SK-N-SH (cell line): ENCODE measurements at regions not wholly inside any gene's neighbourhood (a gene's known extent, or its start where the extent isn't known, plus 50 kb on each side); places are given as distances from the start of the nearest gene placed in this dataset.

Experiments used
- CTCF ChIA-PET: fragments of 300-600, 350-600 bp; formaldehyde crosslinking; extraction: SDS; loops from one replicate; lab custom pipeline; 2021; lab: Yijun Ruan, JAX
- POLR2A ChIA-PET: fragments of 350-600 bp; sonication (Branson Sonifier 250); formaldehyde crosslinking; extraction: SDS; loops from one replicate; lab custom pipeline; 2020; ENCODE audit warnings: antibody characterized with exemption, inconsistent platforms; lab: Yijun Ruan, JAX
- DNase-seq: peaks from one replicate; pipeline ENCODE4 v3.0.0; 2012
- H2AFZ ChIP-seq: fragments of 200-600 bp; sonication (generic); 2 replicates; pipeline ENCODE4 v1.8.1; 2016; ENCODE audit warnings: antibody characterized with exemption, mild to moderate bottlenecking, low read depth
- H3F3A ChIP-seq: fragments of 200-600 bp; sonication (generic); replicated peaks from 2 replicates; pipeline ENCODE3; 2016; ENCODE audit warnings: antibody characterized with exemption, mild to moderate bottlenecking; ENCODE audit not compliant: insufficient read depth
- H3K27ac ChIP-seq, 2 experiments: fragments of 200-500 bp in 1 of 2; fragments of 200-600 bp in 1 of 2; sonication (Bioruptor generic) in 1 of 2; sonication (generic), shearing (Covaris generic) in 1 of 2; 2 replicates each; pipeline versions ENCODE4 v1.5.1 to v1.6.1; 2014 to 2016; ENCODE audit warnings: low read depth in 2 of 2, inconsistent platforms in 1 of 2, low read length in 1 of 2, mild to moderate bottlenecking in 1 of 2, mixed read lengths in 1 of 2
- H3K27me3 ChIP-seq: fragments of 200-600 bp; sonication (generic), shearing (Covaris generic); 2 replicates; pipeline ENCODE4 v1.6.1; 2016; ENCODE audit warnings: mixed run types; ENCODE audit not compliant: insufficient read depth
- H3K36me3 ChIP-seq, 2 experiments: fragments of 200-500 bp in 1 of 2; fragments of 200-600 bp in 1 of 2; sonication (Bioruptor generic) in 1 of 2; sonication (generic) in 1 of 2; replicated peaks in 1 of 2; 2 replicates each; pipeline versions ENCODE3 to v1.5.1; 2014 to 2016; ENCODE audit warnings: low read length in 1 of 2, mild to moderate bottlenecking in 1 of 2; ENCODE audit not compliant: insufficient read depth in 2 of 2, control insufficient read depth in 1 of 2
- H3K4me1 ChIP-seq, 2 experiments: fragments of 200-500 bp in 1 of 2; fragments of 200-600 bp in 1 of 2; sonication (Bioruptor generic) in 1 of 2; sonication (generic), shearing (Covaris generic) in 1 of 2; 2 replicates each; pipeline versions ENCODE4 v1.5.1 to v1.6.1; 2014 to 2016; ENCODE audit warnings: low read depth in 1 of 2, low read length in 1 of 2, mixed run types in 1 of 2; ENCODE audit not compliant: insufficient read depth in 2 of 2, control insufficient read depth in 1 of 2
- H3K4me2 ChIP-seq: fragments of 200-600 bp; sonication (generic), shearing (Covaris generic); 2 replicates; pipeline ENCODE4 v1.6.1; 2017; ENCODE audit warnings: mixed run types
- H3K4me3 ChIP-seq, 2 experiments: fragments of 200-500 bp in 1 of 2; fragments of 200-600 bp in 1 of 2; sonication (Bioruptor generic) in 1 of 2; sonication (generic), shearing (Covaris generic) in 1 of 2; 2 replicates each; pipeline versions ENCODE4 v1.5.1 to v1.8.1; 2014 to 2016; ENCODE audit warnings: low read depth in 2 of 2, inconsistent platforms in 1 of 2, low read length in 1 of 2, mild to moderate bottlenecking in 1 of 2, mixed read lengths in 1 of 2, moderate library complexity in 1 of 2
- H3K79me2 ChIP-seq: fragments of 200-600 bp; sonication (generic); 2 replicates; pipeline ENCODE4 v1.8.1; 2017; ENCODE audit warnings: mild to moderate bottlenecking; ENCODE audit not compliant: insufficient read depth
- H3K9ac ChIP-seq: fragments of 200-600 bp; sonication (generic); 2 replicates; pipeline ENCODE4 v1.6.1; 2017; ENCODE audit warnings: mixed run types
- H3K9me2 ChIP-seq: fragments of 200-600 bp; sonication (generic); 2 replicates; pipeline ENCODE4 v1.6.1; 2017; ENCODE audit warnings: mixed run types
- H3K9me3 ChIP-seq: fragments of 200-600 bp; sonication (generic); 2 replicates; pipeline ENCODE4 v1.6.1; 2017; ENCODE audit warnings: mixed run types, mild to moderate bottlenecking, moderate library complexity
- H4K20me1 ChIP-seq: fragments of 200-600 bp; sonication (generic); 2 replicates; pipeline ENCODE4 v1.6.1; 2017; ENCODE audit warnings: mild to moderate bottlenecking, mixed run types; ENCODE audit not compliant: insufficient read depth
- ELF1 ChIP-seq: IDR thresholded peaks from 2 replicates; pipeline ENCODE4 v1.4.0; 2012
- EZH2phosphoT487 ChIP-seq: fragments of 200-600 bp; sonication (generic); IDR thresholded peaks from 2 replicates; pipeline ENCODE4 v1.6.1; 2017; ENCODE audit warnings: low read depth, mixed run types, mild to moderate bottlenecking, antibody characterized with exemption, moderate library complexity, borderline replicate concordance
- FOSL2 ChIP-seq: IDR thresholded peaks from 2 replicates; pipeline ENCODE4 v1.4.0; 2012; ENCODE audit warnings: low read depth, mild to moderate bottlenecking, moderate library complexity, borderline replicate concordance
- FOXJ3 ChIP-seq: sonication (generic); formaldehyde crosslinking; IDR thresholded peaks from 2 replicates; pipeline ENCODE4 v1.5.1; 2020; ENCODE audit warnings: mild to moderate bottlenecking, missing genetic modification reagents
- GATA2 ChIP-seq: sonication (generic); formaldehyde crosslinking; IDR thresholded peaks from 2 replicates; pipeline ENCODE4 v1.5.0; 2020; ENCODE audit warnings: mild to moderate bottlenecking, missing genetic modification reagents
- MXI1 ChIP-seq: IDR thresholded peaks from 2 replicates; pipeline ENCODE4 v1.6.1; 2012; ENCODE audit warnings: mild to moderate bottlenecking, low read depth, low read length, improper control_type of control experiment
- NFIC ChIP-seq: IDR thresholded peaks from 2 replicates; pipeline ENCODE4 v1.4.0; 2012; ENCODE audit warnings: borderline replicate concordance
- RAD21 ChIP-seq: IDR thresholded peaks from 2 replicates; pipeline ENCODE4 v1.6.1; 2012; ENCODE audit warnings: mild to moderate bottlenecking, low read length
- RFX5 ChIP-seq: IDR thresholded peaks from 2 replicates; pipeline ENCODE4 v1.6.1; 2012; ENCODE audit warnings: mild to moderate bottlenecking, improper control_type of control experiment, low read length
- RXRA ChIP-seq: IDR thresholded peaks from 2 replicates; pipeline ENCODE4 v1.4.0; 2012; ENCODE audit warnings: low read depth, mild to moderate bottlenecking, borderline replicate concordance
- SIN3A ChIP-seq: IDR thresholded peaks from 2 replicates; pipeline ENCODE4 v1.6.1; 2012; ENCODE audit warnings: low read depth, mild to moderate bottlenecking, low read length, moderate library complexity, borderline replicate concordance
- SMC3 ChIP-seq: IDR thresholded peaks from 2 replicates; pipeline ENCODE4 v1.6.1; 2012; ENCODE audit warnings: low read depth, low read length, improper control_type of control experiment
- TAF1 ChIP-seq: IDR thresholded peaks from 2 replicates; pipeline ENCODE4 v1.6.1; 2012; ENCODE audit warnings: low read depth, mild to moderate bottlenecking, low read length, moderate library complexity, borderline replicate concordance
- TCF12 ChIP-seq: IDR thresholded peaks from 2 replicates; pipeline ENCODE4 v1.4.0; 2012
- YY1 ChIP-seq: IDR thresholded peaks from 2 replicates; pipeline ENCODE4 v1.4.0; 2012; ENCODE audit warnings: low read depth, mild to moderate bottlenecking
- WGBS: methylation state at CpG from one replicate; pipeline ENCODE4 v1.1.6; 2017; ENCODE audit warnings: low lambda C conversion rate; 5-methylcytosine and 5-hydroxymethylcytosine counted together
- TF ChIP-seq, protein P1 (sequence below): IDR thresholded peaks from 2 replicates; pipeline ENCODE4 v1.4.0; 2012; ENCODE audit warnings: low read depth, borderline replicate concordance
- TF ChIP-seq, protein P2 (sequence below): fragments of 150-350 bp; IDR thresholded peaks from 2 replicates; pipeline ENCODE4 v1.6.1; 2017; ENCODE audit warnings: antibody characterized with exemption, low read length, low read depth, borderline replicate concordance
- TF ChIP-seq, protein P3 (sequence below): IDR thresholded peaks from 2 replicates; pipeline ENCODE4 v1.4.0; 2012; ENCODE audit warnings: low read depth
- TF ChIP-seq, protein P4 (sequence below): IDR thresholded peaks from 2 replicates; pipeline ENCODE4; 2012
- TF ChIP-seq, protein P5 (sequence below): fragments of 200-600 bp; sonication (generic); IDR thresholded peaks from 2 replicates; pipeline ENCODE4 v1.6.1; 2017; ENCODE audit warnings: antibody characterized with exemption, mild to moderate bottlenecking, moderate library complexity

DNA sequence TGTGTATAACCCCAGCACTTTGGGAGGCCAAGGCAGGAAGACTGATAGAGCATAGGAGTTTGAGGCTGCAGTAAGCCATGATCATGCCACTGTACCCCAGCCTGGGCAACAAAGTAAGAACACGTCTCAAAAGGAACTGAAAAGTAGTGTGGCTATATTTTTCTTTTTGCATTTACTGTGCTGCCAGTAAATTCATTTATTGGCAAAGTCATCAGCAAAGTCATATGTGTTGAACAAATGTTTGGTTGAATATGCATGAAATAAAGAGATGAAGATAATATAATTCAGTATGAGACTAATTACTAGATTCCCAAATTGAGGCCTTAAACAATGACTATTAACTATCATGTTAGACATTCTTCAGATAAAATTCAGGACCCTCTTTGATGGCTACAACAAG is 829.1 kb downstream of the PCDH7 start:
- Histone ChIP-seq H3K27me3 (no peaks in the 10 kb centered on the region), H3K9ac (no peak overlapping the region), H3K27ac (no peak overlapping the region), H3K4me3 (no peak overlapping the region), H3F3A (no peaks in the 10 kb centered on the region), H3K9me2 (no peaks in the 10 kb centered on the region), H3K79me2 (no peaks in the 10 kb centered on the region), H2AFZ (no peak overlapping the region), H3K4me2 (no peak overlapping the region), H3K4me1 (no peaks in the 10 kb centered on the region; a peak in 1 of 4 replicates), H3K36me3 (no peaks in the 10 kb centered on the region), H4K20me1 (no peaks in the 10 kb centered on the region), H3K9me3 (no peaks in the 10 kb centered on the region)
- ChIA-PET POLR2A (no interaction called here), CTCF (no interaction called here)
- 5% methylated on average over 1 of the region's 1 CpG for WGBS
- TF ChIP-seq, protein P1, sequence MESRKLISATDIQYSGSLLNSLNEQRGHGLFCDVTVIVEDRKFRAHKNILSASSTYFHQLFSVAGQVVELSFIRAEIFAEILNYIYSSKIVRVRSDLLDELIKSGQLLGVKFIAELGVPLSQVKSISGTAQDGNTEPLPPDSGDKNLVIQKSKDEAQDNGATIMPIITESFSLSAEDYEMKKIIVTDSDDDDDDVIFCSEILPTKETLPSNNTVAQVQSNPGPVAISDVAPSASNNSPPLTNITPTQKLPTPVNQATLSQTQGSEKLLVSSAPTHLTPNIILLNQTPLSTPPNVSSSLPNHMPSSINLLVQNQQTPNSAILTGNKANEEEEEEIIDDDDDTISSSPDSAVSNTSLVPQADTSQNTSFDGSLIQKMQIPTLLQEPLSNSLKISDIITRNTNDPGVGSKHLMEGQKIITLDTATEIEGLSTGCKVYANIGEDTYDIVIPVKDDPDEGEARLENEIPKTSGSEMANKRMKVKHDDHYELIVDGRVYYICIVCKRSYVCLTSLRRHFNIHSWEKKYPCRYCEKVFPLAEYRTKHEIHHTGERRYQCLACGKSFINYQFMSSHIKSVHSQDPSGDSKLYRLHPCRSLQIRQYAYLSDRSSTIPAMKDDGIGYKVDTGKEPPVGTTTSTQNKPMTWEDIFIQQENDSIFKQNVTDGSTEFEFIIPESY: no peak
- TF ChIP-seq SMC3 (no peak), FOXJ3 (CRISPR knock-in tag) (no peak), TCF12 (no peak), TAF1 (no peak), NFIC (no peak), SIN3A (no peak), FOSL2 (no peak), YY1 (no peak), MXI1 (no peak), GATA2 (no peak), EZH2phosphoT487 (no peak), ELF1 (no peak), RXRA (no peak), RAD21 (no peak), RFX5 (no peak)
- TF ChIP-seq, protein P2, sequence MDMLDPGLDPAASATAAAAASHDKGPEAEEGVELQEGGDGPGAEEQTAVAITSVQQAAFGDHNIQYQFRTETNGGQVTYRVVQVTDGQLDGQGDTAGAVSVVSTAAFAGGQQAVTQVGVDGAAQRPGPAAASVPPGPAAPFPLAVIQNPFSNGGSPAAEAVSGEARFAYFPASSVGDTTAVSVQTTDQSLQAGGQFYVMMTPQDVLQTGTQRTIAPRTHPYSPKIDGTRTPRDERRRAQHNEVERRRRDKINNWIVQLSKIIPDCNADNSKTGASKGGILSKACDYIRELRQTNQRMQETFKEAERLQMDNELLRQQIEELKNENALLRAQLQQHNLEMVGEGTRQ: no peak
- TF ChIP-seq, protein P3, sequence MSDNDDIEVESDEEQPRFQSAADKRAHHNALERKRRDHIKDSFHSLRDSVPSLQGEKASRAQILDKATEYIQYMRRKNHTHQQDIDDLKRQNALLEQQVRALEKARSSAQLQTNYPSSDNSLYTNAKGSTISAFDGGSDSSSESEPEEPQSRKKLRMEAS: no peak
- TF ChIP-seq, protein P4, sequence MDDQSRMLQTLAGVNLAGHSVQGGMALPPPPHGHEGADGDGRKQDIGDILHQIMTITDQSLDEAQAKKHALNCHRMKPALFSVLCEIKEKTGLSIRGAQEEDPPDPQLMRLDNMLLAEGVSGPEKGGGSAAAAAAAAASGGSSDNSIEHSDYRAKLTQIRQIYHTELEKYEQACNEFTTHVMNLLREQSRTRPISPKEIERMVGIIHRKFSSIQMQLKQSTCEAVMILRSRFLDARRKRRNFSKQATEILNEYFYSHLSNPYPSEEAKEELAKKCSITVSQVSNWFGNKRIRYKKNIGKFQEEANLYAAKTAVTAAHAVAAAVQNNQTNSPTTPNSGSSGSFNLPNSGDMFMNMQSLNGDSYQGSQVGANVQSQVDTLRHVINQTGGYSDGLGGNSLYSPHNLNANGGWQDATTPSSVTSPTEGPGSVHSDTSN: no peak
- TF ChIP-seq, protein P5, sequence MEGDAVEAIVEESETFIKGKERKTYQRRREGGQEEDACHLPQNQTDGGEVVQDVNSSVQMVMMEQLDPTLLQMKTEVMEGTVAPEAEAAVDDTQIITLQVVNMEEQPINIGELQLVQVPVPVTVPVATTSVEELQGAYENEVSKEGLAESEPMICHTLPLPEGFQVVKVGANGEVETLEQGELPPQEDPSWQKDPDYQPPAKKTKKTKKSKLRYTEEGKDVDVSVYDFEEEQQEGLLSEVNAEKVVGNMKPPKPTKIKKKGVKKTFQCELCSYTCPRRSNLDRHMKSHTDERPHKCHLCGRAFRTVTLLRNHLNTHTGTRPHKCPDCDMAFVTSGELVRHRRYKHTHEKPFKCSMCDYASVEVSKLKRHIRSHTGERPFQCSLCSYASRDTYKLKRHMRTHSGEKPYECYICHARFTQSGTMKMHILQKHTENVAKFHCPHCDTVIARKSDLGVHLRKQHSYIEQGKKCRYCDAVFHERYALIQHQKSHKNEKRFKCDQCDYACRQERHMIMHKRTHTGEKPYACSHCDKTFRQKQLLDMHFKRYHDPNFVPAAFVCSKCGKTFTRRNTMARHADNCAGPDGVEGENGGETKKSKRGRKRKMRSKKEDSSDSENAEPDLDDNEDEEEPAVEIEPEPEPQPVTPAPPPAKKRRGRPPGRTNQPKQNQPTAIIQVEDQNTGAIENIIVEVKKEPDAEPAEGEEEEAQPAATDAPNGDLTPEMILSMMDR: no peak
- no peak for DNase-seq
